ENCODE measurements at regions not wholly inside any gene's neighbourhood (a gene's known extent, or its start where the extent isn't known, plus 50 kb on each side); places are given as distances from the start of the nearest gene placed in this dataset.

GRCh38 chr10:50941629-50942028 is 56.2 kb upstream of the A1CF start:
- TF ChIP-seq POLR2AphosphoS5 (IDR thresholded peaks at IDR 0.05), result no peak
- TF ChIP-seq CTCF (IDR thresholded peaks at IDR 0.05), result no peak
- no peak for TF ChIP-seq EP300 (IDR thresholded peaks at IDR 0.05; ENCODE audit: low read depth)
